ENCODE measurements at regions not wholly inside any gene's neighbourhood (a gene's known extent, or its start where the extent isn't known, plus 50 kb on each side); places are given as distances from the start of the nearest gene placed in this dataset.
"Not testable (repeated sequence)": the region's sequence is repeated elsewhere in the genome, so short reads cannot be mapped to it uniquely, and the experiment has no call there.

GRCh38 chr2:36302911-36303310 is 52.7 kb upstream of the CRIM1 start:
- no CpG with 5 or more reads among the region's 4 CpGs for WGBS (ENCODE audit: insufficient coverage, insufficient read length)
- H3K27me3 ChIP-seq (ENCODE audit: control insufficient read depth, insufficient read depth, low read length): no peaks in the 10 kb centered on the region
- no peaks in the 10 kb centered on the region for H3K36me3 ChIP-seq (ENCODE audit: control insufficient read depth, insufficient read depth, low read length)
- no peaks in the 10 kb centered on the region for H3K9me3 ChIP-seq (ENCODE audit: control insufficient read depth, insufficient read depth, low read length)
- DNase-seq (ENCODE audit: low read depth, low spot score): no peak
- H3K27ac ChIP-seq (ENCODE audit: low read length): no peak overlapping the region
- no peaks in the 10 kb centered on the region for H3K4me1 ChIP-seq (ENCODE audit: control insufficient read depth, insufficient read depth, low read length)
- no peak overlapping the region for H3K4me3 ChIP-seq (ENCODE audit: low read length)

- no peaks in the 10 kb centered on the region for H3K9me3 ChIP-seq (ENCODE audit: control insufficient read depth, insufficient read depth, low read length)
- DNase-seq (ENCODE audit: low read depth, low spot score): no peak
- H3K27me3 ChIP-seq (ENCODE audit: control insufficient read depth, insufficient read depth, low read length): no peaks in the 10 kb centered on the region
- H3K36me3 ChIP-seq (ENCODE audit: control insufficient read depth, insufficient read depth, low read length): no peaks in the 10 kb centered on the region
- no CpG with 5 or more reads among the region's 5 CpGs for WGBS (ENCODE audit: insufficient coverage, insufficient read length)
- H3K4me1 ChIP-seq (ENCODE audit: control insufficient read depth, insufficient read depth, low read length): no peaks in the 10 kb centered on the region
- no peak overlapping the region for H3K27ac ChIP-seq (ENCODE audit: low read length)
- H3K4me3 ChIP-seq (ENCODE audit: low read length): no peak overlapping the region
Observed at GRCh38 chr2:36301843-36302242, 53.7 kb upstream of the CRIM1 start.

- Histone ChIP-seq H3K27ac (ENCODE audit: low read length) (no peak overlapping the region), H3K4me1 (ENCODE audit: control insufficient read depth, insufficient read depth, low read length) (no peaks in the 10 kb centered on the region), H3K36me3 (ENCODE audit: control insufficient read depth, insufficient read depth, low read length) (no peaks in the 10 kb centered on the region), H3K9me3 (ENCODE audit: control insufficient read depth, insufficient read depth, low read length) (no peaks in the 10 kb centered on the region), H3K27me3 (ENCODE audit: control insufficient read depth, insufficient read depth, low read length) (no peaks in the 10 kb centered on the region), H3K4me3 (ENCODE audit: low read length) (no peak overlapping the region)
- WGBS (ENCODE audit: insufficient coverage, insufficient read length): no CpG with 5 or more reads among the region's 5 CpGs
- DNase-seq (ENCODE audit: low read depth, low spot score): no peak
Observed at GRCh38 chr2:36300697-36301096, 54.9 kb upstream of the CRIM1 start.

GRCh38 chr2:36296798-36297197 is 58.8 kb upstream of the CRIM1 start:
- Histone ChIP-seq H3K4me3 (ENCODE audit: low read length) (no peak overlapping the region), H3K36me3 (ENCODE audit: control insufficient read depth, insufficient read depth, low read length) (no peaks in the 10 kb centered on the region), H3K27ac (ENCODE audit: low read length) (no peak overlapping the region), H3K27me3 (ENCODE audit: control insufficient read depth, insufficient read depth, low read length) (no peaks in the 10 kb centered on the region), H3K4me1 (ENCODE audit: control insufficient read depth, insufficient read depth, low read length) (no peaks in the 10 kb centered on the region), H3K9me3 (ENCODE audit: control insufficient read depth, insufficient read depth, low read length) (no peaks in the 10 kb centered on the region)
- DNase-seq (ENCODE audit: low read depth, low spot score): no peak
- WGBS (ENCODE audit: insufficient coverage, insufficient read length): no CpG with 5 or more reads among the region's 4 CpGs

GRCh38 chr2:36294316-36294721 is 61.3 kb upstream of the CRIM1 start:
- Histone ChIP-seq H3K36me3 (ENCODE audit: control insufficient read depth, insufficient read depth, low read length) (no peaks in the 10 kb centered on the region), H3K4me1 (ENCODE audit: control insufficient read depth, insufficient read depth, low read length) (no peaks in the 10 kb centered on the region), H3K4me3 (ENCODE audit: low read length) (no peak overlapping the region), H3K27ac (ENCODE audit: low read length) (no peak overlapping the region), H3K9me3 (ENCODE audit: control insufficient read depth, insufficient read depth, low read length) (no peaks in the 10 kb centered on the region), H3K27me3 (ENCODE audit: control insufficient read depth, insufficient read depth, low read length) (no peaks in the 10 kb centered on the region)
- no peak for DNase-seq (ENCODE audit: low read depth, low spot score)
- WGBS (ENCODE audit: insufficient coverage, insufficient read length): no CpG with 5 or more reads among the region's 3 CpGs

GRCh38 chr2:36290306-36290856 is 65.2 kb upstream of the CRIM1 start:
- DNase-seq (ENCODE audit: low read depth, low spot score): no peak
- WGBS (ENCODE audit: insufficient coverage, insufficient read length): no CpG with 5 or more reads among the region's 6 CpGs
- H3K27me3 ChIP-seq (ENCODE audit: control insufficient read depth, insufficient read depth, low read length): no peaks in the 10 kb centered on the region
- no peaks in the 10 kb centered on the region for H3K9me3 ChIP-seq (ENCODE audit: control insufficient read depth, insufficient read depth, low read length)
- no peak overlapping the region for H3K27ac ChIP-seq (ENCODE audit: low read length)
- H3K4me3 ChIP-seq (ENCODE audit: low read length): no peak overlapping the region
- H3K4me1 ChIP-seq (ENCODE audit: control insufficient read depth, insufficient read depth, low read length): no peaks in the 10 kb centered on the region
- no peaks in the 10 kb centered on the region for H3K36me3 ChIP-seq (ENCODE audit: control insufficient read depth, insufficient read depth, low read length)

- Histone ChIP-seq H3K36me3 (ENCODE audit: control insufficient read depth, insufficient read depth, low read length) (no peaks in the 10 kb centered on the region), H3K27ac (ENCODE audit: low read length) (no peak overlapping the region), H3K4me3 (ENCODE audit: low read length) (no peak overlapping the region), H3K27me3 (ENCODE audit: control insufficient read depth, insufficient read depth, low read length) (no peaks in the 10 kb centered on the region), H3K4me1 (ENCODE audit: control insufficient read depth, insufficient read depth, low read length) (no peaks in the 10 kb centered on the region), H3K9me3 (ENCODE audit: control insufficient read depth, insufficient read depth, low read length) (no peaks in the 10 kb centered on the region)
- WGBS (ENCODE audit: insufficient coverage, insufficient read length): no CpG with 5 or more reads among the region's 1 CpG
- DNase-seq (ENCODE audit: low read depth, low spot score): no peak
Observed at GRCh38 chr2:36289731-36290130, 65.8 kb upstream of the CRIM1 start.

GRCh38 chr2:36287363-36288275 is 68.0 kb upstream of the CRIM1 start:
- no peaks in the 10 kb centered on the region for H3K9me3 ChIP-seq (ENCODE audit: control insufficient read depth, insufficient read depth, low read length)

GRCh38 chr2:36279506-36279905 is 76.1 kb upstream of the CRIM1 start:
- H3K4me1 ChIP-seq (ENCODE audit: control insufficient read depth, insufficient read depth, low read length); H3K36me3 ChIP-seq (ENCODE audit: control insufficient read depth, insufficient read depth, low read length); H3K27ac ChIP-seq (ENCODE audit: low read length); H3K4me3 ChIP-seq (ENCODE audit: low read length); H3K27me3 ChIP-seq (ENCODE audit: control insufficient read depth, insufficient read depth, low read length); H3K9me3 ChIP-seq (ENCODE audit: control insufficient read depth, insufficient read depth, low read length); DNase-seq (ENCODE audit: low read depth, low spot score): not testable (repeated sequence)
- WGBS (ENCODE audit: insufficient coverage, insufficient read length): no CpG with 5 or more reads among the region's 7 CpGs

More at GRCh38 chr2:36287363-36288275, 68.0 kb upstream of the CRIM1 start:
- Histone ChIP-seq H3K27ac (ENCODE audit: low read length) (no peak overlapping the region), H3K4me1 (ENCODE audit: control insufficient read depth, insufficient read depth, low read length) (no peaks in the 10 kb centered on the region), H3K36me3 (ENCODE audit: control insufficient read depth, insufficient read depth, low read length) (no peaks in the 10 kb centered on the region), H3K27me3 (ENCODE audit: control insufficient read depth, insufficient read depth, low read length) (no peaks in the 10 kb centered on the region), H3K4me3 (ENCODE audit: low read length) (no peak overlapping the region)
- no CpG with 5 or more reads among the region's 6 CpGs for WGBS (ENCODE audit: insufficient coverage, insufficient read length)
- DNase-seq (ENCODE audit: low read depth, low spot score): no peak

- no peaks in the 10 kb centered on the region for H3K27me3 ChIP-seq (ENCODE audit: control insufficient read depth, insufficient read depth, low read length)
- no peaks in the 10 kb centered on the region for H3K36me3 ChIP-seq (ENCODE audit: control insufficient read depth, insufficient read depth, low read length)
- H3K9me3 ChIP-seq (ENCODE audit: control insufficient read depth, insufficient read depth, low read length): no peaks in the 10 kb centered on the region; the same call in 1 of the 2 replicates
- no peaks in the 10 kb centered on the region for H3K4me1 ChIP-seq (ENCODE audit: control insufficient read depth, insufficient read depth, low read length)
- H3K27ac ChIP-seq (ENCODE audit: low read length): no peak overlapping the region
- no CpG with 5 or more reads among the region's 2 CpGs for WGBS (ENCODE audit: insufficient coverage, insufficient read length)
- no peak overlapping the region for H3K4me3 ChIP-seq (ENCODE audit: low read length)
- no peak for DNase-seq (ENCODE audit: low read depth, low spot score)
Observed at GRCh38 chr2:36277881-36278523, 77.6 kb upstream of the CRIM1 start.

Data from iPS DF 6.9 (cell line).